ENCODE measurements at regions not wholly inside any gene's neighbourhood (a gene's known extent, or its start where the extent isn't known, plus 50 kb on each side); places are given as distances from the start of the nearest gene placed in this dataset.

DNA sequence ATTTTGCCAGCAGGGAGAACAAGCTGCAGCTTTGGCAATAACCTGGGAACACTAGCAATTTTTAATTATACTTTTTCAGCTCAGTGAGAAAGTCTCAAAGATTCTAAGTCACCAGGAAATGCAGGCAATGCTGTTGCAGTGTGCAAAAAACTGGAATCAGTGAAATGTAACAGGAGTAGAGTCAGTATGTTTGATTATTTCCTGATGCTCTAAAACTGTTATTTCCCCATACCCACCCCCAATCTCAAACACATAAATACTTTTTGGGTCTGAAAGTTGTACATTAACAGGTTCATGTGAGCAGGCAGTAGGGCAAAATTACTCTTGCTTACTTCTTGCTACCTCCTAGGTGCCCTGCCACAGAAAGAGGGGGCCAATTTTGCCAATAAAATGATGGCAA lies 65.4 kb upstream of the BEND6 start:
- TF ChIP-seq EZH2 (IDR thresholded peaks at IDR 0.05; ENCODE audit: borderline replicate concordance) (no peak), EZH2phosphoT487 (IDR thresholded peaks at IDR 0.05; ENCODE audit: low read depth, severe bottlenecking, unreplicated experiment) (no peak)
- TF ChIP-seq, protein P1, sequence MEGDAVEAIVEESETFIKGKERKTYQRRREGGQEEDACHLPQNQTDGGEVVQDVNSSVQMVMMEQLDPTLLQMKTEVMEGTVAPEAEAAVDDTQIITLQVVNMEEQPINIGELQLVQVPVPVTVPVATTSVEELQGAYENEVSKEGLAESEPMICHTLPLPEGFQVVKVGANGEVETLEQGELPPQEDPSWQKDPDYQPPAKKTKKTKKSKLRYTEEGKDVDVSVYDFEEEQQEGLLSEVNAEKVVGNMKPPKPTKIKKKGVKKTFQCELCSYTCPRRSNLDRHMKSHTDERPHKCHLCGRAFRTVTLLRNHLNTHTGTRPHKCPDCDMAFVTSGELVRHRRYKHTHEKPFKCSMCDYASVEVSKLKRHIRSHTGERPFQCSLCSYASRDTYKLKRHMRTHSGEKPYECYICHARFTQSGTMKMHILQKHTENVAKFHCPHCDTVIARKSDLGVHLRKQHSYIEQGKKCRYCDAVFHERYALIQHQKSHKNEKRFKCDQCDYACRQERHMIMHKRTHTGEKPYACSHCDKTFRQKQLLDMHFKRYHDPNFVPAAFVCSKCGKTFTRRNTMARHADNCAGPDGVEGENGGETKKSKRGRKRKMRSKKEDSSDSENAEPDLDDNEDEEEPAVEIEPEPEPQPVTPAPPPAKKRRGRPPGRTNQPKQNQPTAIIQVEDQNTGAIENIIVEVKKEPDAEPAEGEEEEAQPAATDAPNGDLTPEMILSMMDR (IDR thresholded peaks at IDR 0.05; ENCODE audit: poor library complexity): no peak
- H3K27me3 ChIP-seq: no peaks in the 10 kb centered on the region
- no peak for DNase-seq (ENCODE audit: low spot score)
- H4K20me1 ChIP-seq (ENCODE audit: insufficient read depth, poor library complexity, severe bottlenecking): no peaks in the 10 kb centered on the region
- no peaks in the 10 kb centered on the region for H3K36me3 ChIP-seq (replicated peaks; ENCODE audit: insufficient read depth, low read depth)
- H2AFZ ChIP-seq: no peak overlapping the region
- no peak overlapping the region for H3K4me3 ChIP-seq
- H3K9me2 ChIP-seq (replicated peaks; ENCODE audit: insufficient read depth): no peaks in the 10 kb centered on the region
- H3K27ac ChIP-seq: no peak overlapping the region
- no peaks in the 10 kb centered on the region for H3K9me3 ChIP-seq (ENCODE audit: low read depth)
- H3K79me2 ChIP-seq: no peaks in the 10 kb centered on the region
- no peaks in the 10 kb centered on the region for H3K4me1 ChIP-seq (ENCODE audit: insufficient read depth)
- no peak overlapping the region for H3K4me2 ChIP-seq

DNA sequence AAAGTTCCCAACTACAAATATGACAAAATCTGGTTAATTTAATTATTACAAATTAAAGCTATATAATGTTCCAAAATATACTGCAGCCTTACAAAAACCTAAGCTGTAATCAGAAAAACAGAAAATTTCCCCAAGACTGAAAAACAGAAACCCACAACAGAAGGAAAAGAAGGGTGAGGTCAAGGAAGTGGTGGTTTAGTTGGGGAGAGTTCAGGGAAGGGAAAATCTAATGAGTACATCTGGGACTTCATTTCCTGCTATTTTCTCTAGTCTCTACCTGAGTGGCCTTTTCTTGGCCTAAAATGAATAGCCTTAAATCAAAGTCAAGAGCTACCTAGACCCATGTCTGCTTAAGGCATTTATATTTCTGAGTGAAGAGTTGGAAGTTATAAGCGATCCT lies 66.2 kb upstream of the BEND6 start:
- H3K36me3 ChIP-seq (replicated peaks; ENCODE audit: insufficient read depth, low read depth): no peaks in the 10 kb centered on the region
- no peaks in the 10 kb centered on the region for H3K79me2 ChIP-seq
- H3K9me3 ChIP-seq (ENCODE audit: low read depth): no peaks in the 10 kb centered on the region
- H3K4me3 ChIP-seq: no peak overlapping the region
- H3K27ac ChIP-seq: no peak overlapping the region
- H2AFZ ChIP-seq: no peak overlapping the region
- no peaks in the 10 kb centered on the region for H3K9me2 ChIP-seq (replicated peaks; ENCODE audit: insufficient read depth)
- no peak for DNase-seq (ENCODE audit: low spot score)
- H3K27me3 ChIP-seq: no peaks in the 10 kb centered on the region
- 94% methylated on average over 1 of the region's 1 CpG for WGBS (ENCODE audit: low lambda C conversion rate, missing lambda C conversion rate)
- H3K4me1 ChIP-seq (ENCODE audit: insufficient read depth): no peaks in the 10 kb centered on the region
- no peak overlapping the region for H3K4me2 ChIP-seq
- H4K20me1 ChIP-seq (ENCODE audit: insufficient read depth, poor library complexity, severe bottlenecking): no peaks in the 10 kb centered on the region
- no peak for TF ChIP-seq EZH2 (IDR thresholded peaks at IDR 0.05; ENCODE audit: borderline replicate concordance)
- TF ChIP-seq, protein P1 (IDR thresholded peaks at IDR 0.05; ENCODE audit: poor library complexity): no peak
- no peak for TF ChIP-seq EZH2phosphoT487 (IDR thresholded peaks at IDR 0.05; ENCODE audit: low read depth, severe bottlenecking, unreplicated experiment)

- H3K79me2 ChIP-seq: no peaks in the 10 kb centered on the region
These were observed 67.8 kb upstream of the BEND6 start for GRCh38 chr6:56887086-56887485.

More at GRCh38 chr6:56887086-56887485, 67.8 kb upstream of the BEND6 start:
- WGBS (ENCODE audit: low lambda C conversion rate, missing lambda C conversion rate): 54% methylated on average over 1 of the region's 1 CpG
- TF ChIP-seq EZH2phosphoT487 (IDR thresholded peaks at IDR 0.05; ENCODE audit: low read depth, severe bottlenecking, unreplicated experiment) (no peak), EZH2 (IDR thresholded peaks at IDR 0.05; ENCODE audit: borderline replicate concordance) (no peak)
- TF ChIP-seq, protein P1 (IDR thresholded peaks at IDR 0.05; ENCODE audit: poor library complexity): no peak
- Histone ChIP-seq H3K36me3 (replicated peaks; ENCODE audit: insufficient read depth, low read depth) (no peaks in the 10 kb centered on the region), H3K4me1 (ENCODE audit: insufficient read depth) (no peaks in the 10 kb centered on the region), H3K9me3 (ENCODE audit: low read depth) (no peaks in the 10 kb centered on the region), H3K4me3 (no peak overlapping the region), H3K9me2 (replicated peaks; ENCODE audit: insufficient read depth) (no peaks in the 10 kb centered on the region), H4K20me1 (ENCODE audit: insufficient read depth, poor library complexity, severe bottlenecking) (no peaks in the 10 kb centered on the region), H3K27me3 (no peaks in the 10 kb centered on the region), H3K4me2 (no peak overlapping the region), H3K27ac (no peak overlapping the region), H2AFZ (no peak overlapping the region)
- no peak for DNase-seq (ENCODE audit: low spot score)
